ENCODE measurements at regions not wholly inside any gene's neighbourhood (a gene's known extent, or its start where the extent isn't known, plus 50 kb on each side); places are given as distances from the start of the nearest gene placed in this dataset.

DNA sequence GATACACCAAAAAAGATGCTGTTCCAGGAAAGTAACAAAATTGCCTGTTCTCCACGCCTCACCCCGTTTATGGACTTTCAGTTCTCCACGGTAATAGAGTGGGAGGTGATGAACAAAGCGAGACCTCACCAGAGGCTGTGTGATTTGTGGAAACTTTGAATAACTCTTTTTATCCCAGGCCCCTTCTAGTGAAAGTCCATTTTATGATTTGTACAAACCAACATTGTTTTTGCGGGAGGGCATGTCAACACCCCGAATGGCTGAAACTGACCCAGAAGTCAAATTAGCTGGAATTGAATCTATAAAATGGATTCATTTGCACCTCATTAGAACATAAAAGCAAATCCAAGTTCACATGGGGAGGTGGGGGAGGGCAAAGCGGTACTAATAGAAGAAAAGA lies 517.8 kb downstream of the CDH26 start:
- no peak for DNase-seq
- H3K36me3 ChIP-seq: no peaks in the 10 kb centered on the region
- H3K27ac ChIP-seq: no peak overlapping the region
- no peaks in the 10 kb centered on the region for H3K9me3 ChIP-seq (ENCODE audit: severe bottlenecking)
- H3K27me3 ChIP-seq (ENCODE audit: insufficient read depth, low read depth, severe bottlenecking): peaks cover 84% of the 10 kb centered on the region
- TF ChIP-seq, protein P1, sequence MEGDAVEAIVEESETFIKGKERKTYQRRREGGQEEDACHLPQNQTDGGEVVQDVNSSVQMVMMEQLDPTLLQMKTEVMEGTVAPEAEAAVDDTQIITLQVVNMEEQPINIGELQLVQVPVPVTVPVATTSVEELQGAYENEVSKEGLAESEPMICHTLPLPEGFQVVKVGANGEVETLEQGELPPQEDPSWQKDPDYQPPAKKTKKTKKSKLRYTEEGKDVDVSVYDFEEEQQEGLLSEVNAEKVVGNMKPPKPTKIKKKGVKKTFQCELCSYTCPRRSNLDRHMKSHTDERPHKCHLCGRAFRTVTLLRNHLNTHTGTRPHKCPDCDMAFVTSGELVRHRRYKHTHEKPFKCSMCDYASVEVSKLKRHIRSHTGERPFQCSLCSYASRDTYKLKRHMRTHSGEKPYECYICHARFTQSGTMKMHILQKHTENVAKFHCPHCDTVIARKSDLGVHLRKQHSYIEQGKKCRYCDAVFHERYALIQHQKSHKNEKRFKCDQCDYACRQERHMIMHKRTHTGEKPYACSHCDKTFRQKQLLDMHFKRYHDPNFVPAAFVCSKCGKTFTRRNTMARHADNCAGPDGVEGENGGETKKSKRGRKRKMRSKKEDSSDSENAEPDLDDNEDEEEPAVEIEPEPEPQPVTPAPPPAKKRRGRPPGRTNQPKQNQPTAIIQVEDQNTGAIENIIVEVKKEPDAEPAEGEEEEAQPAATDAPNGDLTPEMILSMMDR (IDR thresholded peaks at IDR 0.05; ENCODE audit: low read depth, low read length): no peak
- H3K4me3 ChIP-seq (ENCODE audit: low read depth, low read length): no peak overlapping the region

DNA sequence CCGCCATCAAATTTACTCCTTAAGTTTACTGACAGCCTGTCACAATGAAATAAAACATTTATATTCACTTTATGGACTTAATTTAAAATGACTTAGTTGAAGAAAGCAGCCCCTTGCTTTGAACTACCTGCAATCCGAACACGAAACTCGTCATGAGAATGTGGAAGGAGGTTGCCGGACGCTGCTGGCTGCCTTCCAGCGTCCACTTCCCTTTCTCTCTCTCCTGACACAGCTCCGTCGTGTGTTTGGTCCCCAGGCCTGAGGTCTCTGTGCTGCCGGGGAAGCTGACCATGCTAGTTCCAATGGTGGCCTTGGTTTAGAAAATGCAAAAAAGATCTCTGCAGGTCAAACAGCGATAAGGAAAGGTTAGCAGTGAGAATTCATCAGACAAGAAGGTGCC lies 519.7 kb downstream of the CDH26 start:
- DNase-seq: no peak
- TF ChIP-seq, protein P1 (IDR thresholded peaks at IDR 0.05; ENCODE audit: low read depth, low read length): no peak

DNA sequence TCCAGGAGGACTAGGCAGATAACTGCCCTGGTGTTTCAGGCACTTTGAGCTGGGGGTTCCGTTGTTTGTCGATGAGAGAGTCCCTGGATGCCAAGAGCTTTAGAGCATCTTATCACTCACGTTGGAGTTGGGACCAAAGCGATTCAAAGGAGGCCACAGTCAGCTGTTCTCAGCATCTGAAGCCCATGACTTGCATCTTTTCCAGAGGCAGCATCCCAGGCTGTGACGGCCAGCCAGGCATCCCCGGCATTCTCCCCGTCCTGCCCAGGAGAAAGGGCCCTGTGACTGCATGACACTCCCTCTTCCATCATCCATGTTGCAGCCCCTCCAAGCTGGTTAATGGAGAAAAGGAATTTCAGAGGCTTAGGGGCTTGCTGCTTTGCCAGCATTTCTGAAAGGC lies 520.3 kb downstream of the CDH26 start:
- Histone ChIP-seq H3K9me3 (ENCODE audit: severe bottlenecking) (no peaks in the 10 kb centered on the region), H3K4me3 (ENCODE audit: low read depth, low read length) (no peak overlapping the region), H3K27ac (no peak overlapping the region), H3K36me3 (no peaks in the 10 kb centered on the region), H3K27me3 (ENCODE audit: insufficient read depth, low read depth, severe bottlenecking) (peaks cover 94% of the 10 kb centered on the region)
- no peak for DNase-seq
- TF ChIP-seq, protein P1 (IDR thresholded peaks at IDR 0.05; ENCODE audit: low read depth, low read length): no peak

More for the DNA sequence above, 519.7 kb downstream of the CDH26 start:
- peaks cover 92% of the 10 kb centered on the region for H3K27me3 ChIP-seq (ENCODE audit: insufficient read depth, low read depth, severe bottlenecking)
- H3K36me3 ChIP-seq: no peaks in the 10 kb centered on the region
- H3K27ac ChIP-seq: no peak overlapping the region
- no peak overlapping the region for H3K4me3 ChIP-seq (ENCODE audit: low read depth, low read length)
- no peaks in the 10 kb centered on the region for H3K9me3 ChIP-seq (ENCODE audit: severe bottlenecking)

DNA sequence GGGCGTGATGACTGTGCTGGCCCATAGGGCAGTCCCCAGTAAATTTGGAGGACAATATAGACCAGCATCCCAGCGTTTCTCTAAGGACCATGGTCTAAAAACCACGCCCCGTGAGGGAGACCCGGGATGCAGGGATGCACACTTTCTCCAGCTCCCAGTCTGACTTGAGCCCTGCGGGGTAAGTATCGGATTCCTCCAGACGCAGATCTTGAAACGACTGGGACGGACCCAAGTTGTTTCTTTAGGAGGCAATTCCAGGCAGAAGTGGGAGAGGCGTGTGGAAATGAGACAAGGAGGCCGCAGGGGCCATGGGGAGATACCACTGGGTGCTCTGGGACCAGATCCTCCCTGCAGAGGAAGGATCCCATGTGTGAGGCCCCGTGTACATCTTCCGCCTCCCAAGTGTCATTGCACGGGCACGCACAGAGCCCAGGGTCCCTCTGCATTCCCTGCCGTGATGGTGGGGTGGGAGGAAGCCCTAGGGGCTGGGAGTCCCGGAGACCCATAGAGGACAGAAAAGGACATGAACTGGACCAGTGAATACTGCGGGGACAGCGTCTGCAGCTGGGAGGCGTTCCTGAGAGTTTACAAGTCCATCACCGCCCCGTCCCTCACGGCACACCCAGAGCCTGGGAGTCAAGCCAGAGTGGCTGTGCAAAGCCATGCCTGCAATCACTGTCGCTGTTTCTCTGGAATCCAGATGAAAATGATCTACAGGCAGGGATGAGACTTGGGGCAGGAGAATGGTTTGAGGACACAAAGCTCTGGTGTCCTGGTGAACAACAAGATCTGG lies 522.9 kb downstream of the CDH26 start:
- DNase-seq: no peak
- peaks cover 93% of the 10 kb centered on the region for H3K27me3 ChIP-seq (ENCODE audit: insufficient read depth, low read depth, severe bottlenecking)
- TF ChIP-seq, protein P1 (IDR thresholded peaks at IDR 0.05; ENCODE audit: low read depth, low read length): no peak
- no peak overlapping the region for H3K4me3 ChIP-seq (ENCODE audit: low read depth, low read length)
- H3K27ac ChIP-seq: no peak overlapping the region
- no peaks in the 10 kb centered on the region for H3K9me3 ChIP-seq (ENCODE audit: severe bottlenecking)
- no peaks in the 10 kb centered on the region for H3K36me3 ChIP-seq

DNA sequence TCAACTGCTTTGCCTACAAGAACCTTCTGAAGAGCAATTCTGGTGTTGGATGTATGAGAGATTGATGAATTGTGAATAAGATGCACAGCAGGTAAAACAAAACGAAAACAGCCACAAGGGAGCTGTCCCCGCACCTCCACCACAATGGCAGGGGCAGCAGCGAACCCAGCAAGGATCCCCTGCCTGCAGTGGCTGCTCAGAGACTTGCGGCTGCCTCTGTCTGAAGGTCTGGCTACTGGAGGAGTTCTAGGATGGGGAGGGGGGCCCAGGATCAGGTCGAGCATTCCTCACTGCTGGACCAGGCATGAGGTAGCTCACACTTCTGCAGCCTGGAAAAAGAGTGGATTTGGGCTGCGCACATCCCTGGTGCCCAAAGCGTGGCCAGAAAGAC lies 523.5 kb downstream of the CDH26 start:
- TF ChIP-seq, protein P1 (IDR thresholded peaks at IDR 0.05; ENCODE audit: low read depth, low read length): no peak
- Histone ChIP-seq H3K27ac (no peak overlapping the region), H3K9me3 (ENCODE audit: severe bottlenecking) (no peaks in the 10 kb centered on the region), H3K27me3 (ENCODE audit: insufficient read depth, low read depth, severe bottlenecking) (peaks cover 93% of the 10 kb centered on the region), H3K4me3 (ENCODE audit: low read depth, low read length) (no peak overlapping the region), H3K36me3 (no peaks in the 10 kb centered on the region)
- no peak for DNase-seq

Measured in WERI-Rb-1 (cell line).